ENCODE measurements at regions not wholly inside any gene's neighbourhood (a gene's known extent, or its start where the extent isn't known, plus 50 kb on each side); places are given as distances from the start of the nearest gene placed in this dataset.

DNA sequence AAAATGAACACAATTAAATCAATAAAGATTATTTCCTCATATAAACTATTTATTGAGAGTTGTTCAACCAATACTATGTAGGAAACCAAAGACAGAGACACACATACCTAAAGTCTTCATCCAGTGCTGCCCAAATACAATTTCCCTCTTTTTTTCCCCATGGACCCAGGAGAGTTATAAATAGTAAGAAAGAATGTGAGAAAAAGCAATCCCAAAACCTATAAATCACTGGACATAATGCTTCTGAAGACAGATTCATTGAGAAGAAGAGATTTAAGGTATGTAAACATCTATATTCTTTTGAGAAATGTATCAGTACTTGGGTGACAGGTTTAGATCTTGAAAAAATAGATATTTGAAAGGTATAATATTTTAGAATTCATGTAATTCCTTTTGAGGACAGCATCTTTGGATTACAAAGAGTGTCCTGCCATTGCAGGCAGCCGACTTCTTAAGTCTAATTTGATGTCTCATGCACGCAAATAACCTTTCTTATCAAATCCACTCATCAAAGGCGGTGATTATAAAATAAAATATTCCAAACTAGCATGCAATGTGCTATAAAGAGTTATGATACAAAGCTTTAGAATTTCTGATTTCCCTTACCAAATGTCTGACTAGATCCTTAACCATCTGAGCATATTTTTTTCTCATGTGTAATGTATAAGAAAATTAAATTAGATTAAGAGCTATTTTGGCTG, 739.4 kb downstream of the LIG4 start:
- DNase-seq (ENCODE audit: low spot score), result no peak

DNA sequence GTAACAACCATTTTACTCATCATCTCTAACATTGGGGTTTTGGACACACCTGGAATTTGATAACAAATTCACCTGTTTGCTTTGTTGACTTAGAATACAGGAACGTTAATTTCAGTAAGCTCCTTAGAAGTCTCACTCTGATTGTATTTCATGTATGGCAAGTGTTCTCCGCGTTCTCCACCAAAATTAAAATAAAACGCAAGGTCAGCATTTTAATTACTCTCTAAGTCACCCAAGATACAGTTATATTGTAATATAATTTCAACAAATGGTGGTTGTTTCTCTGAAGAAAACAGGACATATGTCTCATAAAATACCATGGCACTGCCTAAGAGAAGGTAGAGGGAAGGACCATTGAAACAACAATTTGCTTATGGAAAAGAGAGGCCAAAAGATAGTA, 742.1 kb downstream of the LIG4 start:
- no peak for DNase-seq (ENCODE audit: low spot score)

DNA sequence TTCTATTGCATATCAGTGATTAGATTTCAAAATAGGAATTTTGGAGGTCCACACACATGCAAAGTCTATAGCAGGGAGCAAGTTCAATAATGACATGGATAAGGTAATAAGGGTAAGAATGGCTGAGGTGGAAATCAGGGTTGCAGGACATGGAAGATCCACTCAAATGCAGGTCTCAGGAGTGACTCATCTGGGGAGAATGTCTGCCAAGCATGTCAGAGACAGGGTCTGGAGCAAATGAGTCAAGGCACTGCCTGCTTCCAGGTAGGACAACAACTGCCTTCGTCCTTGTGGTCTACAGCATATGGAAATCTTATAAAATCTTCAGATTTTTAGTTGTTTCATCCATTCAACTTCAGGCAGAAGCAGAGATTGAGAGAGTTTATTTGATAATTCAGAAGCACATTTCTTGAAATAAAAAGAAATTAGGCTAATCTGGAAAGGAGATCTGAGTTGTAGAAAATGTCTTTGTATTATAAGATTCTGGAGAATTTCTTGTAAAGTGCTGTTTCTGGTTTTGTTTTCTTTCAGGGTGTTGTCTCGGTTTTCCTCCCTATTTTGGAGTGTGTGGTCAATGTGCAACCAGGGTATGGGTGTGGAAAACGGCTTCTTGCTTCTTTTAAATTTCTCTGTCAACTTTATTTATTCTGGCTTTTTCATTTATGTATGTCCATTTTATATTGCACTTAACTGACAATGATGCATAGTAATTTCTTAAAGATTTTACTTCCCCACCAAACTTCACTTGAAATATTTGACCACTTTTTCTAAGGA, 748.8 kb downstream of the LIG4 start:
- no peak for DNase-seq (ENCODE audit: low spot score)

GRCh38 chr13:107462501-107462900, 752.8 kb downstream of the LIG4 start:
- no peak for DNase-seq (ENCODE audit: low spot score)

DNA sequence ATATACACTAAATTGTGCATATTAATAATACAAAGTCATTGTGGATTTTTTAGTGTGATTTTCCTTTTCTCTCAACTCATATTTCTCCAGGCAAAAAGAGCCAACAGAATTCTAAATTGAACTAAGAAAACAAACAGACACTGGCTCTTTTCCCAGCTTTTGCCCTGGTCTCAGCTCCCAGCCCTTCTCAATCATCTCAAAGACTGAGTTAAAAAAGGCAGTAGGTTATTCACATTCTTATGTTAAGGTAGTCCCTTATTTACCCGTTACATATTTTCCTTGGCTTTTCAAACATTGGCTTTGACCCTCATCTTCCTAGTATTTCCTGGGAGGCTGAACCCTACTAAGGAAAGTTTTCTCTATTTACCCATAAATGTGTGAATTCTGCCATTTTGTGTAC, 753.6 kb downstream of the LIG4 start:
- no peak for DNase-seq (ENCODE audit: low spot score)

DNA sequence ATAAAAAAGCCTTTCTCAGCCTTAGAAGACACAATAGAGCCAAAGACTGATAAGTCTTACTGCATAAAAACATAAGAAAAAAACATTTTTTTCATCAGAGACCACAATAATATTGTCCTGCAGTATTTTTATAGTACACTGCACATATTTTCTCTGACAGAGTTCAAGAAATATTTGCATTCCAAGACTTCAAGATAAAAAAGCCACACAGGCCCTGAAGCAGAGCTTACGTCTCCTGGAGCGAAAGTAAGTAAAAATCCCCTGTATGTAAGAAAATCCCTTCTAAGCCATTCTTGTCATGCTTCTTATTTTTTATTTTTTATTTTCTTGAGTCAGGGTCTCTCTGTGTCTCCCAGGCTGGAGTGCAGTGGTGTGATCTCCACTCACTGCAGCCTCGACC, 755.9 kb downstream of the LIG4 start:
- no peak for DNase-seq (ENCODE audit: low spot score)

DNA sequence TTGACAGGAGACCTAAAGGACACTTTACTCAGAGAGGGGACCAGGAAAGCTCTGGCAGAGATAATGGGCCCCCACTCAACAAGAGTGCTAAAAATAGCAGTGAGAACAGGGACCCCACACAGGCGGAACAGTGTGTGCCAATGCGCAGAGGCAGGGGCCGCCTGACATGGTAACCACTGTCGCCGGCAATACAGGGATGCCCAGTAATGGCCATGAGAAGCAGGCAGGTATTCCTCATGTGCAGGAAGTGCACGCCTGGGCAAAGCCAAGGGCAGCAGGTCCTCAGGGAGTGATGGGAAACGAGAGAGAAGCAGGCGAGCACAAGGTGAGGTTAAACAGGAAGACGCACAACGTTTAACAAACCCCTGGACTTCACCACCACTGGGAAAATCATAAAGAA, 757.1 kb downstream of the LIG4 start:
- no peak for DNase-seq (ENCODE audit: low spot score)

DNA sequence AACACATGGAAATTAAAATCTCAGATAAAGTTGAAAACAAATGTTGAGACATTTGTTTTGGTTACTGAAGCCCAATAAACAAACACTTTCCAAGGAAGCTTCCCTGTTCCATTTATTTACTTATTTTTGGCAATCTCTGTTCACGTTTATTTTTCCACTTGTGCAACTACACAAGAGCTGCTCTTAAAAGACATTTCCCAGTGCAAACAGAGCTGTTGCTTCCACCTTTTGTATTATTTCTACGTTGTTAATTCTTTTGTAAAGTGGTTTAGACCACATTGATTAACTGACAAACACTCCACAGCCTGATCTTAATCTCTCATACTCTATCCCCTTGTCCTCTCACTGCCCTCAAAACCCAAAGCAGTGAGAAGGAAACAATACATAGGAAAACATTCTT, 757.6 kb downstream of the LIG4 start:
- no peak for DNase-seq (ENCODE audit: low spot score)

DNA sequence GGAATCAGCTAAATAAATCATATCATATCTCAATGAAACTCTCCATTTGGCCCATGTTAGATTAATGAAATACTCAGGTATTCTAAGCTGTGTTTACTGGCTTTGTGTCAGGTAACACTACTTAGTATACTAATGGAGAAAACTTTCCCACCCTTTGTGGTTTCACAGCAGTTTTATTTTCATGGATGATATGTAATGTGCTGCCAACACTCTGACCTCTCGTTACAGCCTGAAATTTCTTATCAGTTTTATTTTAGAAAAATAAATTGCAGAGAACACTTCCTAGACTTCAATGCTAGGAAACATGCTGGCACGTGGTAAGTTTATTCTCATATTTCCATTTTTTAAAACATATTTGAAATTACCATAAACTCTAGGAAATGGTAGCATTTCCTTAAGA, 758.9 kb downstream of the LIG4 start:
- DNase-seq (ENCODE audit: low spot score), result no peak

DNA sequence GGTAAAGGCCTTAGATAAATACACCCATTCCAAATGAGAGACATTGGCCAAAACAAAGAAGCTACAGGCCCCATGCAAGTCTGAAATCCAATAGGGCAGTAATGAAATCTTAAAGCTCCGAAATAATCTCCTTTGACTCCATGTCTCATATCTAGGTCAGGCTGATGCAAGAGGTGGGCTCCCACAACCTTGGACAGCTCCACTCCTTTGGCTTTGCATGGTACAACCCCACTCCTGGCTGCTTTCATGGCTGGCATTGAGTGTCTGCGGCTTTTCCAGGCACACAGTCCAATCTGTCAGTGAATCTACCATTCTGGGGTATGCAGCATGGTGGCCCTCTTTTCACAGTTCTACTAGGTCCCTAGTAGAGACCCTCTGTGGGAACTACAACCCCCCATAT, 762.5 kb downstream of the LIG4 start:
- DNase-seq (ENCODE audit: low spot score), result no peak

GRCh38 chr13:107450931-107451330, 764.4 kb downstream of the LIG4 start:
- no peak for DNase-seq (ENCODE audit: low spot score)

DNA sequence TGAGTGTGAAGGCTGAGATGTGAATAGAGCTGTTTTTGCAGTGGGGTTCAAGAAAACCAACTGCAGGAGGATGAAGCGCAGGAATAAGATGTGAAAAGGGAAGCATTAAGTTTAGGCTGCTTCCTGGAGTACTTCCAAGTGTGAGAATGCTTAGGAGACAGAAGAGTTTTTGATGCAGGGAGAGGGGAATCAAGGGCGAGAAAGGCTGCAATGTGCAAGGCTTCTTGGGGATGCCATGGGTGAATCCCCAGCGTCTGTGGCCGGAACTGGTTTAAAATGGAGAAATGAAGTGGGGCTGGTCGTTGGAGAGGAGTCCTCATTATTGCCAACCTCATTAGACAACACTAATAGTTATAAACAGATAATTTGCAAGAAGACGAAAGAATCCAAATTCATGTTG, 764.9 kb downstream of the LIG4 start:
- DNase-seq (ENCODE audit: low spot score), result no peak

DNA sequence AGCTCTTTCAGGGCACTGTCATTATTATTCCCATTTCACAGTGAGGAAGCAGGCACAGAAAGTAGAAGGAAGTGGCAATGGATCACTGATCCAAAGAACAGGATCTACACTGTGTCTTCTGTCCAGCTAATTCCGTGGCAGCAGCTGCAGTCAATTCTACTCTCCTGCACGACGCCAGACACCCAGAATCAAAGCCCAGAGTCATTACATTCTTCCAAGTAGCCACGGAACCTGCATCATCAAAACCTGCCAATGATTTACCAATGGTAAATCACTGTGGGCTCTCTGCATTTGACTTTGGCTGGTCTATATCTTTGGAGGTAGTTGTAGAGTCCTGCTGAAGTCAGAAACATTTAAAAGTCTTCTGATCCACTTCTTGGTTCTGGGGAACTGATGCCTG, 767.7 kb downstream of the LIG4 start:
- no peak for DNase-seq (ENCODE audit: low spot score)

GRCh38 chr13:107441279-107441678, 774.1 kb downstream of the LIG4 start:
- DNase-seq (ENCODE audit: low spot score), result no peak

DNA sequence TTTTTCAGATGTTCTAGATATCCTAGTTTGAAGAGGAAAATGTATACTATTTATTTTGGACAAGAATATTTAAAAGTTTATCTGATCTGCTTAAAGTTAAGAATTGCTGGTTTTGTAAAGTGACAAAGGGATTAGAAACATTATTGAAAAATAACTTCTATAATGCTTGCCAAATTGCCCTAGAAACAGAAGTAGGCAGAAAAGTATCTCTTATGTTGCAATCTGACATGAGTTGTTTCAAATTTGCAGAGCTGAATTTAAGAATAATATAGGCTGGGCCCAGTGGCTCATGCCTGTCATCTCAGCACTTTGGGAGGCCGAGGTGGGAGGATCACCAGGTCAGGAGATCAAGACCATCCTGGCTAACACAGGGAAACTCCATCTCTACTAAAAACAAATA, 777.1 kb downstream of the LIG4 start:
- DNase-seq (ENCODE audit: low spot score), result no peak

DNA sequence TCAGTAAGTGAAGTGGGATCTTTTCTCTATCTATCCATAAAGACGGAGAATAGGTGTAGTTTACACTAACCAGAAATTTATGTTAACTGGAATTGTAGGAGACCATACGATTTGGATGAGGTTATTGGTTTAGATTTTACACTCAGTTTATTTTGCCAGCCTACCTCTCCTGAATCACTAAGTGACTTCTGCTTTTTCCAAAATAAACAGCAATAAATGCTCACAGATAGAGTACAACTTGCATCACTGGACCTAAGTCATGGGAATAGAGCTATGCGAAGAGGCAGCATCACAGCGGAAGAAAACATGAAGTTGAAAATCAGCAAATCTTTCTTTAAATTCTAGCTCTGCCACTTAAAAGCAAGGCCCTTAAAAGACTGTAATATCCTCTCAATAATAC, 781.0 kb downstream of the LIG4 start:
- DNase-seq (ENCODE audit: low spot score), result no peak

GRCh38 chr13:107427536-107427935, 787.8 kb downstream of the LIG4 start:
- no peak for DNase-seq (ENCODE audit: low spot score)

GRCh38 chr13:107422421-107422820, 792.9 kb downstream of the LIG4 start:
- DNase-seq (ENCODE audit: low spot score), result no peak

DNA sequence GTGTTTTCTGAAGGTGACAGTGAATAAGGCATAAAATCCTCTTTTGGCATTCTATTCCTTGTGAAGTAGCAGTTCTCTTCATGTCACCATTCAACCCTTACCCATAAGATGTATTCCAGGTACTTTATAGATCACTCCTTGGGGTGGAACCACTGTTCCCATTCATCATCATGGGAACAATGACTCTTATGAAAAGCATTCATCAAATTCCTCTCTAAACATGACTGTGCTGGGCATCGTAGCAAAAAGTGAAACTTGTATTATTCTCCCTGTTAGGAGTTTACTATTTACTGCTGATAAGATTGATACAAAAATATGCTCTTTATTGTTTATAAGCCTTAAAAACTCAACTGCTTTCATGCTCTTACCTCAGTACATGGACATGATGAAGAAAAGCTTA, 793.4 kb downstream of the LIG4 start:
- DNase-seq (ENCODE audit: low spot score), result no peak

DNA sequence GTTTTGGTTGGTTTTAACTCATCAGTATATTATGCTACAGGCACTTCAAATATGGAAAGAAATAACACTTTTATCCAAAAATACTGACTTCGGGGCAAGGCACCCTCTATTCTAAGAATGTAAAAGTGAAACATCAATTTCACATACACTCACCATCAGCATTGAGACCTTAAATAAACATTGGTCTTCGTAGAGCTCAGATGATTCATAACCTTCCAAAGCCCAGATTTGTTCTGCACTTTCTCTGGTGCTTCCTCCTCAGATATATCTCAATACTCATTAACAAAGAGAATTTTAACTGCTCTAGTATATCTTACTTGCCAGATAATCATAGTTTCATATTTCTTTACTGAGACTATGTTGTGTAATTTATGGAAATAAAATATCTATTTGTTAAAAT, 794.3 kb downstream of the LIG4 start:
- DNase-seq (ENCODE audit: low spot score), result no peak

- DNase-seq (ENCODE audit: low spot score), result no peak
Observed at GRCh38 chr13:107413005-107413404, 802.3 kb downstream of the LIG4 start.

DNA sequence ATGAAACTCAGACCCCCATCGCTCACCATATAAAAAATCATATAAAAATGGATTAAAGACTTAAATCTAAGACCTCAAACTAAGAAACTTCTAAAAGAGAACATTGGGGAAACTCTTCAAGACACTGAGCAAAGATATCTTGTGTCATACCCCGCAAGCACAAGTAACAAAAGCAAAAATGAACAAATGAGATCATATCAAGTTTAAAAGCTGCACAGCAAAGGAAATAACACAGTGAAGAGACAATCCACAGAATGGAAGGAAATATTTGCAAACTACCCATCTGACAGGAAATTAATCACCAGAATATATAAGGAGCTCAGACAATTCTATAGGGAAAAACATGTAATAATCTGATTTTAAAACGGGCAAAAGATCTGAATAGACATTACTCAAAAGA, 808.3 kb downstream of the LIG4 start:
- no peak for DNase-seq (ENCODE audit: low spot score)

- DNase-seq (ENCODE audit: low spot score), result no peak
Observed at GRCh38 chr13:107395927-107396662, 819.2 kb downstream of the LIG4 start.
